Left ventricle myocardium inferior (tissue), 1 donor: ENCODE measurements at regions not wholly inside any gene's neighbourhood (a gene's known extent, or its start where the extent isn't known, plus 50 kb on each side); places are given as distances from the start of the nearest gene placed in this dataset.
A peak's percentile ranks its signal among the peaks of the same experiment; 100 is the strongest.

ENCODE experiments used
- DNase-seq: peaks from one replicate; pipeline ENCODE4 v3.0.0-alpha.2; 2020
- H3K27ac ChIP-seq: fragments of 200-600 bp; replicated peaks from 2 replicates; pipeline ENCODE4 v1.8.0; 2021
- H3K27me3 ChIP-seq: fragments of 200-600 bp; 2 replicates; pipeline ENCODE4 v1.8.0; 2021; ENCODE audit warnings: low read depth
- H3K36me3 ChIP-seq: fragments of 200-600 bp; 2 replicates; pipeline ENCODE4 v1.8.0; 2021
- H3K4me1 ChIP-seq: fragments of 200-600 bp; 2 replicates; pipeline ENCODE4 v1.8.0; 2021
- H3K4me3 ChIP-seq: fragments of 200-600 bp; 2 replicates; pipeline ENCODE4 v1.8.0; 2021; ENCODE audit warnings: mild to moderate bottlenecking, moderate library complexity
- H3K9me3 ChIP-seq: fragments of 200-600 bp; replicated peaks from 2 replicates; pipeline ENCODE4 v1.8.0; 2021
- CTCF ChIP-seq: fragments of 200-600 bp; IDR thresholded peaks from 2 replicates; pipeline ENCODE4 v1.8.0; 2021; ENCODE audit warnings: antibody characterized with exemption, mild to moderate bottlenecking, borderline replicate concordance
- intact Hi-C: fragments of 100-400 bp; cut with micrococcal nuclease; formaldehyde crosslinking; loops from one replicate; pipeline ENCODE4 v1.11.0; 2022
- donor health status: DM: no; HTN: yes; CAD: no; lungs with severe emphysema.

GRCh38 chr18:77366720-77367641 is 117.3 kb downstream of the GALR1 start:
- H3K27me3 ChIP-seq, result peaks cover 28% of the 10 kb centered on the region
- peak overlapping the region; percentile 74 for H3K27ac ChIP-seq
- H3K4me1 ChIP-seq, result no peaks in the 10 kb centered on the region
- H3K36me3 ChIP-seq, result no peaks in the 10 kb centered on the region
- peak overlapping the region; percentile 38 for H3K4me3 ChIP-seq
- DNase-seq, result no peak
- intact Hi-C loops, result no loop called here
- H3K9me3 ChIP-seq, result peaks cover 29% of the 10 kb centered on the region
- no peak for TF ChIP-seq CTCF

GRCh38 chr18:77369644-77370043 is 120.0 kb downstream of the GALR1 start:
- Histone ChIP-seq H3K4me3 (no peak overlapping the region), H3K27ac (no peak overlapping the region), H3K9me3 (peaks cover 23% of the 10 kb centered on the region), H3K4me1 (no peaks in the 10 kb centered on the region), H3K27me3 (peaks cover 23% of the 10 kb centered on the region), H3K36me3 (no peaks in the 10 kb centered on the region)
- intact Hi-C loops, result no loop called here
- TF ChIP-seq CTCF, result no peak
- DNase-seq, result no peak

GRCh38 chr18:77373730-77374445 is 124.2 kb downstream of the GALR1 start:
- intact Hi-C loops, result no loop called here
- Histone ChIP-seq H3K27ac (peak overlapping the region; percentile 41), H3K9me3 (peaks cover 22% of the 10 kb centered on the region), H3K27me3 (peaks cover 20% of the 10 kb centered on the region), H3K36me3 (no peaks in the 10 kb centered on the region), H3K4me3 (no peak overlapping the region), H3K4me1 (no peaks in the 10 kb centered on the region)
- DNase-seq, result peak; percentile 33
- no peak for TF ChIP-seq CTCF

- no peaks in the 10 kb centered on the region for H3K4me1 ChIP-seq
- no peak for DNase-seq
- peaks cover 16% of the 10 kb centered on the region for H3K9me3 ChIP-seq
- peaks cover 20% of the 10 kb centered on the region for H3K27me3 ChIP-seq
- H3K4me3 ChIP-seq, result no peak overlapping the region
- TF ChIP-seq CTCF, result no peak
- peak overlapping the region; percentile 41 for H3K27ac ChIP-seq
- intact Hi-C loops, result no loop called here
- no peaks in the 10 kb centered on the region for H3K36me3 ChIP-seq
These were observed 124.8 kb downstream of the GALR1 start for GRCh38 chr18:77374446-77374805.

- Histone ChIP-seq H3K4me1 (no peaks in the 10 kb centered on the region), H3K9me3 (no peaks in the 10 kb centered on the region), H3K36me3 (no peaks in the 10 kb centered on the region), H3K27me3 (peaks cover 27% of the 10 kb centered on the region), H3K4me3 (no peak overlapping the region), H3K27ac (no peak overlapping the region)
- intact Hi-C loops, result no loop called here
- DNase-seq, result no peak
- TF ChIP-seq CTCF, result no peak
These were observed 126.5 kb downstream of the GALR1 start for GRCh38 chr18:77376043-77376732.
